Hepatocyte (in vitro differentiated cells): ENCODE measurements at regions not wholly inside any gene's neighbourhood (a gene's known extent, or its start where the extent isn't known, plus 50 kb on each side); places are given as distances from the start of the nearest gene placed in this dataset.
A peak's percentile ranks its signal among the peaks of the same experiment; 100 is the strongest.

Experiments
- DNase-seq: peaks from one replicate; pipeline ENCODE4 v3.0.0-alpha.2; 2016; ENCODE audit warnings: low spot score
- H2AFZ ChIP-seq: fragments of 200-600 bp; sonication (generic); 2 replicates; pipeline ENCODE4 v1.6.0; 2016; ENCODE audit warnings: antibody characterized with exemption, mild to moderate bottlenecking
- H3K27ac ChIP-seq: fragments of 200-600 bp; sonication (generic); 2 replicates; pipeline ENCODE4 v1.5.1; 2016; ENCODE audit warnings: mild to moderate bottlenecking
- H3K27me3 ChIP-seq: fragments of 200-600 bp; sonication (generic); 2 replicates; pipeline ENCODE4 v1.6.1; 2016
- H3K36me3 ChIP-seq: fragments of 200-600 bp; sonication (generic); replicated peaks from 2 replicates; pipeline ENCODE4 v1.5.1; 2016; ENCODE audit warnings: low read depth; ENCODE audit not compliant: insufficient read depth
- H3K4me1 ChIP-seq: fragments of 200-600 bp; sonication (generic); 2 replicates; pipeline ENCODE4 v1.5.1; 2016; ENCODE audit warnings: mild to moderate bottlenecking, moderate library complexity; ENCODE audit not compliant: insufficient read depth
- H3K4me2 ChIP-seq: fragments of 200-600 bp; sonication (generic); 2 replicates; pipeline ENCODE4 v1.6.0; 2016
- H3K4me3 ChIP-seq: fragments of 200-600 bp; sonication (generic); 2 replicates; pipeline ENCODE4 v1.5.1; 2016; ENCODE audit warnings: mild to moderate bottlenecking
- H3K79me2 ChIP-seq: fragments of 200-600 bp; sonication (generic); 2 replicates; pipeline ENCODE4 v1.6.0; 2017; ENCODE audit warnings: mild to moderate bottlenecking
- H3K9me2 ChIP-seq: fragments of 200-600 bp; sonication (generic); replicated peaks from 2 replicates; pipeline ENCODE4 v1.6.0; 2017; ENCODE audit warnings: mild to moderate bottlenecking; ENCODE audit not compliant: insufficient read depth
- H3K9me3 ChIP-seq: fragments of 200-600 bp; sonication (generic); 2 replicates; pipeline ENCODE4 v1.5.1; 2016; ENCODE audit warnings: low read depth, mild to moderate bottlenecking
- H4K20me1 ChIP-seq: fragments of 200-600 bp; sonication (generic); 2 replicates; pipeline ENCODE4 v1.6.0; 2016; ENCODE audit warnings: mild to moderate bottlenecking; ENCODE audit not compliant: insufficient read depth, poor library complexity, severe bottlenecking
- EZH2 ChIP-seq: fragments of 200-600 bp; sonication (generic); IDR thresholded peaks from 2 replicates; pipeline ENCODE4 v1.6.1; 2016; ENCODE audit warnings: antibody characterized with exemption, mild to moderate bottlenecking, borderline replicate concordance
- EZH2phosphoT487 ChIP-seq: fragments of 200-600 bp; sonication (generic); IDR thresholded peaks from one replicate; pipeline ENCODE4 v1.6.1; 2018; ENCODE audit warnings: antibody characterized with exemption, mild to moderate bottlenecking, low read depth, moderate library complexity; ENCODE audit not compliant: unreplicated experiment, severe bottlenecking
- WGBS: methylation state at CpG from one replicate; pipeline ENCODE4 v1.1.6; 2016; ENCODE audit warnings: low lambda C conversion rate; ENCODE audit errors: missing lambda C conversion rate; 5-methylcytosine and 5-hydroxymethylcytosine counted together
- TF ChIP-seq, protein P1 (sequence below): fragments of 200-600 bp; sonication (generic); IDR thresholded peaks from 2 replicates; pipeline ENCODE4 v1.5.1; 2016; ENCODE audit warnings: antibody characterized with exemption, mild to moderate bottlenecking; ENCODE audit not compliant: poor library complexity

DNA sequence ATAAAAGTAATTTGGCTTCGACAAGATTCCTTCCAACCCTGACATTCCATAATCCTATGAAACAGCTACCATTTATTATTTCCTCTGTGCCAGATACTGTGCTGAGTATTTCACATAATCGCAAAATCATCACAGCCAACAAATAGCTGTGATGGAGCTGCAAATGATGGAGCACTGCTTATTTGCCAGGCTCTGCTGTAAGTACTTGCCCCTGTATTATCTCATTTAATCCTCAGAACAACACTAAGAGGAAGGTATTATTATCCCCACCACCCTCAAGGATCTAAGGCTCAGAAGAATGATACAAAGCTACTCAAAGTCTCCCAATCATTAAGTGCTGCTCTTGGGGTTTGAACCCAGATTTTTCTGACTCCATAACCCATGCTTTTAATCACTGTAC is 145.5 kb downstream of the CCDC34 start:
- DNase-seq: no peak
- 88% methylated on average over 2 of the region's 2 CpGs for WGBS
- no peak overlapping the region for H3K27ac ChIP-seq
- no peak overlapping the region for H3K4me2 ChIP-seq
- H3K4me1 ChIP-seq: peaks cover 50% of the 10 kb centered on the region
- no peak overlapping the region for H3K4me3 ChIP-seq
- H4K20me1 ChIP-seq: no peaks in the 10 kb centered on the region
- no peaks in the 10 kb centered on the region for H3K27me3 ChIP-seq
- no peaks in the 10 kb centered on the region for H3K9me3 ChIP-seq
- TF ChIP-seq, protein P1, sequence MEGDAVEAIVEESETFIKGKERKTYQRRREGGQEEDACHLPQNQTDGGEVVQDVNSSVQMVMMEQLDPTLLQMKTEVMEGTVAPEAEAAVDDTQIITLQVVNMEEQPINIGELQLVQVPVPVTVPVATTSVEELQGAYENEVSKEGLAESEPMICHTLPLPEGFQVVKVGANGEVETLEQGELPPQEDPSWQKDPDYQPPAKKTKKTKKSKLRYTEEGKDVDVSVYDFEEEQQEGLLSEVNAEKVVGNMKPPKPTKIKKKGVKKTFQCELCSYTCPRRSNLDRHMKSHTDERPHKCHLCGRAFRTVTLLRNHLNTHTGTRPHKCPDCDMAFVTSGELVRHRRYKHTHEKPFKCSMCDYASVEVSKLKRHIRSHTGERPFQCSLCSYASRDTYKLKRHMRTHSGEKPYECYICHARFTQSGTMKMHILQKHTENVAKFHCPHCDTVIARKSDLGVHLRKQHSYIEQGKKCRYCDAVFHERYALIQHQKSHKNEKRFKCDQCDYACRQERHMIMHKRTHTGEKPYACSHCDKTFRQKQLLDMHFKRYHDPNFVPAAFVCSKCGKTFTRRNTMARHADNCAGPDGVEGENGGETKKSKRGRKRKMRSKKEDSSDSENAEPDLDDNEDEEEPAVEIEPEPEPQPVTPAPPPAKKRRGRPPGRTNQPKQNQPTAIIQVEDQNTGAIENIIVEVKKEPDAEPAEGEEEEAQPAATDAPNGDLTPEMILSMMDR: no peak
- TF ChIP-seq EZH2: no peak
- TF ChIP-seq EZH2phosphoT487: no peak
- H3K79me2 ChIP-seq: peaks cover 7% of the 10 kb centered on the region
- no peak overlapping the region for H2AFZ ChIP-seq
- H3K36me3 ChIP-seq: no peaks in the 10 kb centered on the region
- no peaks in the 10 kb centered on the region for H3K9me2 ChIP-seq

DNA sequence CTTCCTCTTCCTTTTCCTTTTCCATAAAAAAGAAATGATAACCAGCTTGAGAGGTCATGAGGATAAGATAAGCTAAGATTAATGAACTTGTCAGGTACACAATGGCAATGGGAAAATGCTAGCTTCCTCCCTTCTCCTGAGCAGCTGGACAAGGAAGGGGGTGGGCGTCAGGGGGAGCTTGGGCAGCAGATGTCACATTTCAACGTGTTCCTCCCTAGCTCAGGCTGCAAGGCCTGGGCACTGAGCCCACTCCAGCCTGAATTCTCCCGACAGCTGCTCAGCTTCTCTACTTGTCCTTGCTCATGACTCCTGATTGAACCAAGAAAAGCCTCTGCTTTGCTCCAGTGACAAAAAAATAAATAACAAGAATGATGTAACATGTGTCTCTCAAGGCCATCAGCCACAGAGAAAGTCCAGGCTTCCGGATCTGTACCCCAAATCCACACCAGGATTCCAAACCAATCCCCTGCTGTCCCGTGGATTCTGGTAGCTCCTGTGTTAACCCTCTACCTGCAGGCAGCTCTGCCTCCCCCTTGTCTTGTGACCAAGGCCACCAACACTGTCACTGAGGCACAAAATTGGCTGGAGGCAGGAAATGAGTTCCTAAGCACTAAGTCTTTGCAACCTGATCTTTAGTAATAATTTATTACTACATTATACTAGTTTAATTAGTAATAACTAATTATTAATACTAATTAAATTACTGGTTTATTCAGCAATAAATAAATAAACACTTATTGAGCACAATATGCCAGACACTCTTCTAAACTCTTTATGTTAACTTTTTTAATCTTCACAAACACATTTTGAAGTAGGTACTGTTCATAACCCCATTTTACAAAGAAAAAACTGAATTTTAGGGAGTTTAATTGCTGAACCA is 146.5 kb downstream of the CCDC34 start:
- H3K9me2 ChIP-seq: no peaks in the 10 kb centered on the region
- 40% methylated on average over 5 of the region's 5 CpGs for WGBS
- no peaks in the 10 kb centered on the region for H3K36me3 ChIP-seq
- no peak overlapping the region for H3K4me2 ChIP-seq
- H3K27me3 ChIP-seq: no peaks in the 10 kb centered on the region
- H3K27ac ChIP-seq: peak overlapping the region; percentile 7
- H3K9me3 ChIP-seq: no peaks in the 10 kb centered on the region
- peaks cover 7% of the 10 kb centered on the region for H3K79me2 ChIP-seq
- TF ChIP-seq, protein P1: no peak
- no peak for TF ChIP-seq EZH2phosphoT487
- no peak for TF ChIP-seq EZH2
- H4K20me1 ChIP-seq: no peaks in the 10 kb centered on the region
- H3K4me3 ChIP-seq: no peak overlapping the region
- peak; percentile 54 for DNase-seq
- H3K4me1 ChIP-seq: peaks cover 50% of the 10 kb centered on the region
- no peak overlapping the region for H2AFZ ChIP-seq

DNA sequence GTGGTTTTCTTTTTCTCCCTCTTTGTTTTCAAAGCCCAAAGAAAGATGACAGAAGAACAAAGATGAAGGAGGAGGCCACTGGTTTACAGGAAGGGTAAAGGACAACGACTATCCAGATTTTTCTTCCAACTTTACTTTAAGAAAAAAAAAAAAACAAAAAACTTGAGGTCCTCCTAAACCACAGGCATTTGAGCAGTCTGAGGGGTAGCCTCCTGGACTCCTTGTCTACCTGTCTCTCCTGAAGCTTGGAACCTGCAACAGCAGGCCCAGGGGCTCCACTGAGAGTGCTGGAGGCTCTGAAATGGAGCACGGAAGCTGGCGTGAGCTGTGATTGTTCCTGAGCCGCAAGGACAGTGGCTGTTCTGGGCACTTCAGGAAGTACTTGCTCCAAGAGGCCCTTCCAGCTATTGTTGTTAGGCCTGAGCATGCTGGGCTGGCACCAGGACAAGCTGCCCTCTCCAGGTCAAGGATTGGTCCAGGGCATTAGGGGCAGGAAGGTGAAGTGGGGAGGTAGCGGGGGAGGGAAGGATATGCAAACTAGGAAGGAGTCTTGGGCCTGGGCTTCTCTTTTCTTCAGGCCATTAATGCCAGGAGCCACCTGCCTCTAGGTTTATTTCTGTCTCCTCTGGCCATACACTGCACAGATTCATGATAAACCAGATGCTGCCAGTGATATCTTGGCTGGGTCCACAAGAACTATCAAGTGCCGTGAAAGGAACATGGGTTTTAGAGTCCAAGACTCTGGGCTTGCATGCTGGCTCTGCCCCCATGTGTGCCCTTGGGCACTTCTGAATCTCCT is 147.3 kb downstream of the CCDC34 start:
- H3K4me1 ChIP-seq: peaks cover 50% of the 10 kb centered on the region
- TF ChIP-seq, protein P1: no peak
- TF ChIP-seq EZH2phosphoT487 (no peak), EZH2 (no peak)
- peak overlapping the region; percentile 7 for H3K27ac ChIP-seq
- H2AFZ ChIP-seq: no peak overlapping the region
- H3K9me3 ChIP-seq: no peaks in the 10 kb centered on the region
- no peaks in the 10 kb centered on the region for H3K36me3 ChIP-seq
- no peaks in the 10 kb centered on the region for H3K27me3 ChIP-seq
- no peak overlapping the region for H3K4me2 ChIP-seq
- WGBS: 93% methylated on average over 6 of the region's 6 CpGs
- H3K9me2 ChIP-seq: no peaks in the 10 kb centered on the region
- H3K4me3 ChIP-seq: no peak overlapping the region
- no peaks in the 10 kb centered on the region for H4K20me1 ChIP-seq
- DNase-seq: no peak
- H3K79me2 ChIP-seq: peaks cover 7% of the 10 kb centered on the region
